IMR-90 (cell line): ENCODE measurements at regions not wholly inside any gene's neighbourhood (a gene's known extent, or its start where the extent isn't known, plus 50 kb on each side); places are given as distances from the start of the nearest gene placed in this dataset.

Experiments
- BHLHE40 ChIP-seq: fragments of 150-350 bp; IDR thresholded peaks from 2 replicates; pipeline ENCODE4 v1.6.1; 2016; ENCODE audit warnings: mild to moderate bottlenecking, low read depth, low read length
- CEBPB ChIP-seq: IDR thresholded peaks from 2 replicates; pipeline ENCODE4 v1.6.1; 2012; ENCODE audit warnings: low read depth, low read length, improper control_type of control experiment
- FOS ChIP-seq: fragments of 150-350 bp; IDR thresholded peaks from 2 replicates; pipeline ENCODE4 v1.6.1; 2016; ENCODE audit warnings: low read depth, low read length
- MAZ ChIP-seq: IDR thresholded peaks from 2 replicates; pipeline ENCODE4 v1.6.1; 2012; ENCODE audit warnings: low read depth, mild to moderate bottlenecking, low read length, improper control_type of control experiment, moderate library complexity, borderline replicate concordance
- MXI1 ChIP-seq: IDR thresholded peaks from 2 replicates; pipeline ENCODE4 v1.6.1; 2012; ENCODE audit warnings: low read depth, mild to moderate bottlenecking, low read length, moderate library complexity, borderline replicate concordance
- POLR2A ChIP-seq: IDR thresholded peaks from 2 replicates; pipeline ENCODE4 v1.6.1; 2012; ENCODE audit warnings: mild to moderate bottlenecking, low read depth, low read length
- RAD21 ChIP-seq: IDR thresholded peaks from 2 replicates; pipeline ENCODE4 v1.6.1; 2012; ENCODE audit warnings: low read length, improper control_type of control experiment
- RCOR1 ChIP-seq: IDR thresholded peaks from 2 replicates; pipeline ENCODE4 v1.6.1; 2012; ENCODE audit warnings: mild to moderate bottlenecking, low read length, improper control_type of control experiment; ENCODE audit not compliant: insufficient replicate concordance
- RFX5 ChIP-seq: IDR thresholded peaks from 2 replicates; pipeline ENCODE4 v1.8.0; 2012; ENCODE audit warnings: low read depth, mild to moderate bottlenecking, low read length, moderate library complexity
- SMC3 ChIP-seq: fragments of 150-350 bp; IDR thresholded peaks from 2 replicates; pipeline ENCODE4 v1.6.1; 2016; ENCODE audit warnings: low read depth, mild to moderate bottlenecking, antibody characterized with exemption, low read length, moderate library complexity
- TF ChIP-seq, protein P1 (sequence below): conservative IDR thresholded peaks from 2 replicates; pipeline ENCODE4 v1.5.1; 2012; ENCODE audit warnings: mild to moderate bottlenecking, low read depth, low read length, improper control_type of control experiment
- TF ChIP-seq, protein P2 (sequence below): fragments of 150-350 bp; IDR thresholded peaks from 2 replicates; pipeline ENCODE4 v1.6.1; 2016; ENCODE audit warnings: low read depth, mild to moderate bottlenecking, low read length, moderate library complexity, borderline replicate concordance
- TF ChIP-seq, protein P3 (sequence below): fragments of 150-350 bp; IDR thresholded peaks from 2 replicates; pipeline ENCODE4 v1.6.1; 2017; ENCODE audit warnings: mild to moderate bottlenecking, antibody characterized with exemption, low read length, low read depth

DNA sequence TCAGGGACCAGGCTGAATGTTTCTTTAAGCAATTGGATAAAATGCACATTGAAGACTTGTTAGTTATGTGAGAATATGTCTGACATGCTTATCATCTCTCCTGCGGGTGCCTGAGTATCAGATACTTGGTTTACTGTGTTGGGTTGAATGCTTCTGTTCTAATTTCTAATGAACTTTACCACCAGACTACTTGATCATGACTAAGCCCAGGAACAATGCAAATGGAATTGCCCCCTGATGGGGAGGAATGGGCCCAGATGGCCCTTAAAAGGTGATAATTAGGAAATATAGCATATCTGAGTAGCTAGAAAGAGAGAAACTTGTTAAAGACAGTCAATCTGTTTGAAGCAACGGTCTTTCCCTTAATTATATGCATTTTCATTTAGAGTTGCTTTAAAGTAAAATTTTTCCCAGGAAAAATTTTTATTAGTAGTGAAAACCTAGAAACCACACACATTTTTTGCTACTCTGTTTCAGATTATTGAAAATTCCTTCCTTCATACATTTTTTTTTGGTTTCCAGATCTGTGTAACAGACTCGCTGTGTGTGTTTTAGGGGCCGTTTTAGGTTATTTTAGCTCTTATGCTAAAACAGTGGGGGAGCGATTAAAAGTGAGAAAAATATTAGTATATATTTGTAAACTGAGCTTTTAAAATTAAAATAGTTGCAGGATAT, 186.6 kb downstream of the TM9SF2 start:
- TF ChIP-seq, protein P1, sequence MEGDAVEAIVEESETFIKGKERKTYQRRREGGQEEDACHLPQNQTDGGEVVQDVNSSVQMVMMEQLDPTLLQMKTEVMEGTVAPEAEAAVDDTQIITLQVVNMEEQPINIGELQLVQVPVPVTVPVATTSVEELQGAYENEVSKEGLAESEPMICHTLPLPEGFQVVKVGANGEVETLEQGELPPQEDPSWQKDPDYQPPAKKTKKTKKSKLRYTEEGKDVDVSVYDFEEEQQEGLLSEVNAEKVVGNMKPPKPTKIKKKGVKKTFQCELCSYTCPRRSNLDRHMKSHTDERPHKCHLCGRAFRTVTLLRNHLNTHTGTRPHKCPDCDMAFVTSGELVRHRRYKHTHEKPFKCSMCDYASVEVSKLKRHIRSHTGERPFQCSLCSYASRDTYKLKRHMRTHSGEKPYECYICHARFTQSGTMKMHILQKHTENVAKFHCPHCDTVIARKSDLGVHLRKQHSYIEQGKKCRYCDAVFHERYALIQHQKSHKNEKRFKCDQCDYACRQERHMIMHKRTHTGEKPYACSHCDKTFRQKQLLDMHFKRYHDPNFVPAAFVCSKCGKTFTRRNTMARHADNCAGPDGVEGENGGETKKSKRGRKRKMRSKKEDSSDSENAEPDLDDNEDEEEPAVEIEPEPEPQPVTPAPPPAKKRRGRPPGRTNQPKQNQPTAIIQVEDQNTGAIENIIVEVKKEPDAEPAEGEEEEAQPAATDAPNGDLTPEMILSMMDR, result no peak
- TF ChIP-seq RAD21 (no peak), RCOR1 (no peak), RFX5 (no peak), FOS (no peak), SMC3 (no peak), CEBPB (no peak), POLR2A (no peak), BHLHE40 (no peak), MXI1 (no peak), MAZ (no peak)
- TF ChIP-seq, protein P2, sequence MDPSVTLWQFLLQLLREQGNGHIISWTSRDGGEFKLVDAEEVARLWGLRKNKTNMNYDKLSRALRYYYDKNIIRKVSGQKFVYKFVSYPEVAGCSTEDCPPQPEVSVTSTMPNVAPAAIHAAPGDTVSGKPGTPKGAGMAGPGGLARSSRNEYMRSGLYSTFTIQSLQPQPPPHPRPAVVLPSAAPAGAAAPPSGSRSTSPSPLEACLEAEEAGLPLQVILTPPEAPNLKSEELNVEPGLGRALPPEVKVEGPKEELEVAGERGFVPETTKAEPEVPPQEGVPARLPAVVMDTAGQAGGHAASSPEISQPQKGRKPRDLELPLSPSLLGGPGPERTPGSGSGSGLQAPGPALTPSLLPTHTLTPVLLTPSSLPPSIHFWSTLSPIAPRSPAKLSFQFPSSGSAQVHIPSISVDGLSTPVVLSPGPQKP, result no peak
- TF ChIP-seq, protein P3, sequence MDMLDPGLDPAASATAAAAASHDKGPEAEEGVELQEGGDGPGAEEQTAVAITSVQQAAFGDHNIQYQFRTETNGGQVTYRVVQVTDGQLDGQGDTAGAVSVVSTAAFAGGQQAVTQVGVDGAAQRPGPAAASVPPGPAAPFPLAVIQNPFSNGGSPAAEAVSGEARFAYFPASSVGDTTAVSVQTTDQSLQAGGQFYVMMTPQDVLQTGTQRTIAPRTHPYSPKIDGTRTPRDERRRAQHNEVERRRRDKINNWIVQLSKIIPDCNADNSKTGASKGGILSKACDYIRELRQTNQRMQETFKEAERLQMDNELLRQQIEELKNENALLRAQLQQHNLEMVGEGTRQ, result no peak
